ENCODE measurements at regions not wholly inside any gene's neighbourhood (a gene's known extent, or its start where the extent isn't known, plus 50 kb on each side); places are given as distances from the start of the nearest gene placed in this dataset.

DNA sequence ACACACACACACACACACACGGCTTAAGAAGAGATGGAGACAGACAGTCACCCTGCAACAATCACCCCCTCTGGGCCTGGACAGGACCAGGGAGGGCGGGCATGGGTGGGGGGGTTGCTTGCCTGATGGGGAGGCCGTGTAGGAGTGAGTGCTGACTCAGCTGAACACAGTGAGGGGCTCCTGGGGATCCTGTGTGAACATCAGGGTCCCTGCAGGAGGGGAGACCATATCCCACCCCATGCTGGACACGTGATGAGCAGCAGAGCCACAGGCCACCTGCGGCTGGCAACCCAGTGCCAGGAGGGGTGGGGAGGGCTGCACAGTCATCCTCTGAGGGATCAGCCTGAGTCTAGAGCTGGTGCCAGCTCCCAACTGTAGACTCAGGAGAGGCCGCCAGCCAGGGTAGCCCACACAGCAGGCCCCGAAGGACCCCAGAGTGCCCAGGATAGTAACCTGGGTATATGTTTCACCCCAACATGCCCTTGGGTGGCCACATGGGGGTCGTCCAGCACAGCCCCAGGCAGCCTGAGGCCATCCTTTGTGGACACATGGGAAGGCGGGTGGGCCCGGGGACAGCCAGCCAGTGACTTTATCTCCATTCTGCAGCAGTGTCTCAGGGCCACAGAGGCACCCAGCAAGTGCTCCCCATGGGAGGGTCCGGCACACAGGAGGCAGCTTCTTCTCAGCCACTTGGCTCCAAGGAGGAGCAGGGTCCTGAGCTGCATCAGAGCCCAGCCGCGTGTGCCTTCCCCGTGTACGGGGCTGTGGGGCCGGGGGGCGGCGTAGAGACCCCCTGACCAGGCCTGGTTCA, 73.7 kb upstream of the SFSWAP start:
- no peak for TF ChIP-seq GABPA (IDR thresholded peaks at IDR 0.05; ENCODE audit: low read depth)
- TF ChIP-seq, protein P1, sequence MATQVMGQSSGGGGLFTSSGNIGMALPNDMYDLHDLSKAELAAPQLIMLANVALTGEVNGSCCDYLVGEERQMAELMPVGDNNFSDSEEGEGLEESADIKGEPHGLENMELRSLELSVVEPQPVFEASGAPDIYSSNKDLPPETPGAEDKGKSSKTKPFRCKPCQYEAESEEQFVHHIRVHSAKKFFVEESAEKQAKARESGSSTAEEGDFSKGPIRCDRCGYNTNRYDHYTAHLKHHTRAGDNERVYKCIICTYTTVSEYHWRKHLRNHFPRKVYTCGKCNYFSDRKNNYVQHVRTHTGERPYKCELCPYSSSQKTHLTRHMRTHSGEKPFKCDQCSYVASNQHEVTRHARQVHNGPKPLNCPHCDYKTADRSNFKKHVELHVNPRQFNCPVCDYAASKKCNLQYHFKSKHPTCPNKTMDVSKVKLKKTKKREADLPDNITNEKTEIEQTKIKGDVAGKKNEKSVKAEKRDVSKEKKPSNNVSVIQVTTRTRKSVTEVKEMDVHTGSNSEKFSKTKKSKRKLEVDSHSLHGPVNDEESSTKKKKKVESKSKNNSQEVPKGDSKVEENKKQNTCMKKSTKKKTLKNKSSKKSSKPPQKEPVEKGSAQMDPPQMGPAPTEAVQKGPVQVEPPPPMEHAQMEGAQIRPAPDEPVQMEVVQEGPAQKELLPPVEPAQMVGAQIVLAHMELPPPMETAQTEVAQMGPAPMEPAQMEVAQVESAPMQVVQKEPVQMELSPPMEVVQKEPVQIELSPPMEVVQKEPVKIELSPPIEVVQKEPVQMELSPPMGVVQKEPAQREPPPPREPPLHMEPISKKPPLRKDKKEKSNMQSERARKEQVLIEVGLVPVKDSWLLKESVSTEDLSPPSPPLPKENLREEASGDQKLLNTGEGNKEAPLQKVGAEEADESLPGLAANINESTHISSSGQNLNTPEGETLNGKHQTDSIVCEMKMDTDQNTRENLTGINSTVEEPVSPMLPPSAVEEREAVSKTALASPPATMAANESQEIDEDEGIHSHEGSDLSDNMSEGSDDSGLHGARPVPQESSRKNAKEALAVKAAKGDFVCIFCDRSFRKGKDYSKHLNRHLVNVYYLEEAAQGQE (IDR thresholded peaks at IDR 0.05; ENCODE audit: insufficient replicate concordance, low read depth), result no peak
- no peak for TF ChIP-seq SPI1 (IDR thresholded peaks at IDR 0.05; ENCODE audit: borderline replicate concordance, low read depth)
- TF ChIP-seq, protein P2, sequence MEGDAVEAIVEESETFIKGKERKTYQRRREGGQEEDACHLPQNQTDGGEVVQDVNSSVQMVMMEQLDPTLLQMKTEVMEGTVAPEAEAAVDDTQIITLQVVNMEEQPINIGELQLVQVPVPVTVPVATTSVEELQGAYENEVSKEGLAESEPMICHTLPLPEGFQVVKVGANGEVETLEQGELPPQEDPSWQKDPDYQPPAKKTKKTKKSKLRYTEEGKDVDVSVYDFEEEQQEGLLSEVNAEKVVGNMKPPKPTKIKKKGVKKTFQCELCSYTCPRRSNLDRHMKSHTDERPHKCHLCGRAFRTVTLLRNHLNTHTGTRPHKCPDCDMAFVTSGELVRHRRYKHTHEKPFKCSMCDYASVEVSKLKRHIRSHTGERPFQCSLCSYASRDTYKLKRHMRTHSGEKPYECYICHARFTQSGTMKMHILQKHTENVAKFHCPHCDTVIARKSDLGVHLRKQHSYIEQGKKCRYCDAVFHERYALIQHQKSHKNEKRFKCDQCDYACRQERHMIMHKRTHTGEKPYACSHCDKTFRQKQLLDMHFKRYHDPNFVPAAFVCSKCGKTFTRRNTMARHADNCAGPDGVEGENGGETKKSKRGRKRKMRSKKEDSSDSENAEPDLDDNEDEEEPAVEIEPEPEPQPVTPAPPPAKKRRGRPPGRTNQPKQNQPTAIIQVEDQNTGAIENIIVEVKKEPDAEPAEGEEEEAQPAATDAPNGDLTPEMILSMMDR (IDR thresholded peaks at IDR 0.05; ENCODE audit: insufficient read depth, low read length), result no peak
- TF ChIP-seq POLR2AphosphoS5 (IDR thresholded peaks at IDR 0.05; ENCODE audit: low read depth), result no peak
- H3K27me3 ChIP-seq (ENCODE audit: insufficient read depth, poor library complexity, severe bottlenecking), result no peaks in the 10 kb centered on the region
- DNase-seq (ENCODE audit: low read depth in 1 of 2, low spot score in 1 of 2), result no peak
- H3K4me3 ChIP-seq (replicated peaks; ENCODE audit: insufficient read depth, low read length), result no peak overlapping the region
- H3K27ac ChIP-seq (replicated peaks), result no peak overlapping the region

DNA sequence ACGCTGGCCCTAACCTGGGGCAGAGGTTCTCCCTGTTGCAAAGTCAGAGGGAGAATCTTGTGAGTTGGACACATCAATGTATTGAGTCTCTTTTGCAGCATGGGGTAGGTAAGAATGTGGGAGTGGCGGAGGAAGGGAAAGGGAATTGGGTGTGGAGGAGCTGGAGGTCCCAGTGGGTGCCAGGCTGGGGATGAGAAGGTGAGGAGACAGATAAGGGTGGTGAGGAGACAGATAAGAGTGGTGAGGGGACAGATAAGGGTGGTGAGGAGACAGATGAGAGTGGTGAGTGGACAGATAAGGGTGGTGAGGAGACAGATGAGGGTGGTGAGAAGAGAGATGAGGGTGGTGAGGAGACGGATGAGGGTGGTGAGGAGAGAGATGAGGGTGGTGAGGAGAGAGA, 72.9 kb upstream of the SFSWAP start:
- TF ChIP-seq, protein P2 (IDR thresholded peaks at IDR 0.05; ENCODE audit: insufficient read depth, low read length), result no peak
- TF ChIP-seq POLR2AphosphoS5 (IDR thresholded peaks at IDR 0.05; ENCODE audit: low read depth) (no peak), SPI1 (IDR thresholded peaks at IDR 0.05; ENCODE audit: borderline replicate concordance, low read depth) (no peak), GABPA (IDR thresholded peaks at IDR 0.05; ENCODE audit: low read depth) (no peak)
- TF ChIP-seq, protein P1 (IDR thresholded peaks at IDR 0.05; ENCODE audit: insufficient replicate concordance, low read depth), result no peak
- H3K27ac ChIP-seq (replicated peaks), result no peak overlapping the region
- no peak overlapping the region for H3K4me3 ChIP-seq (replicated peaks; ENCODE audit: insufficient read depth, low read length)
- no peak for DNase-seq (ENCODE audit: low read depth in 1 of 2, low spot score in 1 of 2)
- H3K27me3 ChIP-seq (ENCODE audit: insufficient read depth, poor library complexity, severe bottlenecking), result no peaks in the 10 kb centered on the region

DNA sequence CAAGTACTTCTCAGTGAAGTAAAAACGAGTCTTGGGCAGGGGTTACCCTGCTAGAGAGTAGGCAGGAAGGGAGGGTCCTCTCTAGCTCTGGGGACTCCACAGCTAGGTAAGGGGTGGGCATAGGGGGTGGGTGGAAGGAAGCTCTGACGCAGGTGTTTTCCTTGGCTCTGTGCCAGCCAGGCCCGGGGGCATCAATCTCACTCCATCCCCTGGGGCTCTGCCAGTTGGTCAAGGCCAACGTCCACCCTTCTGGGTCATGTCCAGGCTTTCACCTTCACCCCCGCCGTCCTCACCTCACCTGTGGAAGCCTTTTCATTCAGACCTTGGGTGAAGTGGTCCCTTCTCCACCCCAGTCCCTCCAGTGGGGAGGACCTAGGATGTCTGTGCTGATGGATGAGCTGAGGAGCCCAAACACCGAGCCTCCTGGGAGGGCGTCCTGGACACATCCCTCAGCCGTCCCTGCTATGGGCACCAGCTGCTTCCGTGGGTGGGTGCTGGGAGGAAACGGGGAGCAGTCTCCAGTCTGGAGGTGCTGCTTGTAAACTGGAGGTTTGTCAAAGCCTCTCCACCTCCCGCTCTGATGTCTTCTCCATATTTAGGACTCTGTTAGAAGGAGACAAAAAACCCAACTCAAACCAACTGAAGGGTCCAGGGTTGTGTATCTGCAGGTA, 71.5 kb upstream of the SFSWAP start:
- DNase-seq (ENCODE audit: low read depth in 1 of 2, low spot score in 1 of 2), result no peak
- Histone ChIP-seq H3K4me3 (replicated peaks; ENCODE audit: insufficient read depth, low read length) (no peak overlapping the region), H3K27me3 (ENCODE audit: insufficient read depth, poor library complexity, severe bottlenecking) (no peaks in the 10 kb centered on the region), H3K27ac (replicated peaks) (no peak overlapping the region)
- no peak for TF ChIP-seq SPI1 (IDR thresholded peaks at IDR 0.05; ENCODE audit: borderline replicate concordance, low read depth)
- TF ChIP-seq GABPA (IDR thresholded peaks at IDR 0.05; ENCODE audit: low read depth), result no peak
- TF ChIP-seq, protein P1 (IDR thresholded peaks at IDR 0.05; ENCODE audit: insufficient replicate concordance, low read depth), result no peak
- TF ChIP-seq POLR2AphosphoS5 (IDR thresholded peaks at IDR 0.05; ENCODE audit: low read depth), result no peak
- TF ChIP-seq, protein P2 (IDR thresholded peaks at IDR 0.05; ENCODE audit: insufficient read depth, low read length), result no peak
